ENCODE measurements at regions not wholly inside any gene's neighbourhood (a gene's known extent, or its start where the extent isn't known, plus 50 kb on each side); places are given as distances from the start of the nearest gene placed in this dataset.

DNA sequence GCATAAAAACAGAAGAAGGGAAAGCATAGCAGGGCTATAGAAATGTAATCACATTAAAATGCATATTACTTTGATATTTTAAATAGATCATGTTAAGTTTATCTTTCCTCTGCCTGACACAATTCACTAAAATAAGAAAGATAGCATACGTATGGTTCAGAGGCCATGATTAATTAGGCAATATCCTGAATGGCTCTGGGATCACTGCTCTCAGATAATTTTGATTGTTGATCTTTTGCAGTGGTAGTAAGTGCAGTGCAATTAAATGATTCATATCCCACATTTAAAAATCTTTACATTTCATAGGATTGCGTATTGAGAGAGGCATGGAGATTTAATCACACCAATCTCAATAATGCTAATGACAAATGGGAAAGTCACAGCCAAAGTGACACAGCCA, 1040.7 kb downstream of the SOCS6 start:
- Histone ChIP-seq H3K27ac (no peak overlapping the region), H3K36me3 (no peaks in the 10 kb centered on the region), H3K27me3 (no peaks in the 10 kb centered on the region), H3K4me3 (no peak overlapping the region), H3K9me3 (no peaks in the 10 kb centered on the region), H3K4me1 (no peaks in the 10 kb centered on the region)
- intact Hi-C loops (cut with DNase I) = no loop called here
- WGBS, 2 donors = 34 to 73% methylated on average over 2 of the region's 2 CpGs
- no peak for DNase-seq
- TF ChIP-seq, protein P1, sequence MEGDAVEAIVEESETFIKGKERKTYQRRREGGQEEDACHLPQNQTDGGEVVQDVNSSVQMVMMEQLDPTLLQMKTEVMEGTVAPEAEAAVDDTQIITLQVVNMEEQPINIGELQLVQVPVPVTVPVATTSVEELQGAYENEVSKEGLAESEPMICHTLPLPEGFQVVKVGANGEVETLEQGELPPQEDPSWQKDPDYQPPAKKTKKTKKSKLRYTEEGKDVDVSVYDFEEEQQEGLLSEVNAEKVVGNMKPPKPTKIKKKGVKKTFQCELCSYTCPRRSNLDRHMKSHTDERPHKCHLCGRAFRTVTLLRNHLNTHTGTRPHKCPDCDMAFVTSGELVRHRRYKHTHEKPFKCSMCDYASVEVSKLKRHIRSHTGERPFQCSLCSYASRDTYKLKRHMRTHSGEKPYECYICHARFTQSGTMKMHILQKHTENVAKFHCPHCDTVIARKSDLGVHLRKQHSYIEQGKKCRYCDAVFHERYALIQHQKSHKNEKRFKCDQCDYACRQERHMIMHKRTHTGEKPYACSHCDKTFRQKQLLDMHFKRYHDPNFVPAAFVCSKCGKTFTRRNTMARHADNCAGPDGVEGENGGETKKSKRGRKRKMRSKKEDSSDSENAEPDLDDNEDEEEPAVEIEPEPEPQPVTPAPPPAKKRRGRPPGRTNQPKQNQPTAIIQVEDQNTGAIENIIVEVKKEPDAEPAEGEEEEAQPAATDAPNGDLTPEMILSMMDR (IDR thresholded peaks at IDR 0.05) = no peak
- TF ChIP-seq POLR2AphosphoS5 (IDR thresholded peaks at IDR 0.05) = no peak
- TF ChIP-seq EP300 (IDR thresholded peaks at IDR 0.05) = no peak
- TF ChIP-seq POLR2A (IDR thresholded peaks at IDR 0.05) = no peak

DNA sequence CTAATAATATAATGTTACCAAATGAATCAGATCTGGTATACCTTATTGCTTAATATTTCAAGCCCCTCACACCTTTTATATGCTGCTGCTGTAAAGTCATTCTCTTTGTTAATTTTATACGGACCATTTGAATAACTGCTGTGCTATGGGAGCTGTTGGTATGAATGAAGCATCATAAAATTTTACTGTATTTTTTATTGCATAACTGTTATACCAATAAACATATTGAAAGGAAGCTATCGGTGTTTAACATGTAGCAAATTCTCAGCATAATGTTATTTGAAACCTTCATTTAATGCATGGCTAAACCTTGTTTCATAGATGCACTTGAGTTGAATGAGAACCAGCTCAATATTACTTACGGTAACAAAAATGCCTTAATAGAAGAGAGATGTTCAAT, 1040.3 kb downstream of the SOCS6 start:
- Histone ChIP-seq H3K27me3 (no peaks in the 10 kb centered on the region), H3K36me3 (no peaks in the 10 kb centered on the region), H3K4me1 (no peaks in the 10 kb centered on the region), H3K27ac (no peak overlapping the region), H3K9me3 (no peaks in the 10 kb centered on the region), H3K4me3 (no peak overlapping the region)
- intact Hi-C loops (cut with DNase I) = no loop called here
- whole genome bisulfite sequencing, 2 donors = 27 to 77% methylated on average over 3 of the region's 3 CpGs
- DNase-seq = no peak
- TF ChIP-seq POLR2AphosphoS5 (IDR thresholded peaks at IDR 0.05) (no peak), EP300 (IDR thresholded peaks at IDR 0.05) (no peak), POLR2A (IDR thresholded peaks at IDR 0.05) (no peak)
- TF ChIP-seq, protein P1 (IDR thresholded peaks at IDR 0.05) = no peak

DNA sequence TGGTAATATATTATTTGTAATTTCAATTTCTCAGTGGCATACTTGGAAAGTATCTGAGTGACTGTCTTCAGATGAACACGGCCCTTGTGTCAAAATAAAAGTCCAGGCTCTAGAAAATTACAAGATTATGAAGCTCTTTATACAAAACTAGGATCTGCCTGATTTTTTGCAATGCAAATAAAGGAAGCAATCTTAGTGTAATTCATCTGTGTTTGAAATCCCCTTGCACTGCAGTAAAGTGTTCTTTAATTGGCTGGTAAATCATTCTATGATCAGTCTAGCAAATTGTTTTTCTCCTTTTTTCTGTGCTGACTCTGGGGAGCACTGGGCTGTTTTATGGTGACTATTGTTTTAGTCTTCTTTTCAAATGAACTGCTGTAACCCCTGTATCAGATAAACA, 1039.0 kb downstream of the SOCS6 start:
- Histone ChIP-seq H3K4me3 (no peak overlapping the region), H3K4me1 (no peaks in the 10 kb centered on the region), H3K27ac (no peak overlapping the region), H3K9me3 (no peaks in the 10 kb centered on the region), H3K36me3 (no peaks in the 10 kb centered on the region), H3K27me3 (no peaks in the 10 kb centered on the region)
- DNase-seq = no peak
- TF ChIP-seq, protein P1 (IDR thresholded peaks at IDR 0.05) = no peak
- TF ChIP-seq POLR2AphosphoS5 (IDR thresholded peaks at IDR 0.05) = no peak
- no peak for TF ChIP-seq EP300 (IDR thresholded peaks at IDR 0.05)
- WGBS, 2 donors = 7 to 23% methylated on average over 1 of the region's 1 CpG
- intact Hi-C loops (cut with DNase I) = no loop called here

DNA sequence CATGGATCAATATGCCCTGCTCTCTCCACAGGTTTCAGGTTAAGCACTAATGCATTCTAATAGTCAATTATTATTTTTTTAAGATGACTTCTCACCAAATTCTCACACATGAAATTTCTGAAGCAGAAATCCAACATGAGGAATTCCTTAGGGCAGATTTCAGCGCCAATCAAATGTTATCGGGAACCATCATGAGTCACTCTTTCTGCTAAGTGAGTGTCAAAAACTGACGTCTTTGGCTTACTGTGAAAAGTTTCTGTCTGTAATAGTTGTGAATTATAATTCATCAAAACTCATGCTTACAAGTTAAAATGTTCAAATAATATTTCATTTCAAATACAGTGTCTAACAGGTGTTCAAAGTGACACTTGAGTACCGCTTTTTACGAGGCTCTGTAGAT, 1038.6 kb downstream of the SOCS6 start:
- 20 to 67% methylated on average over 5 of the region's 5 CpGs for WGBS, 2 donors
- no peak for TF ChIP-seq POLR2A (IDR thresholded peaks at IDR 0.05)
- intact Hi-C loops (cut with DNase I) = no loop called here

DNA sequence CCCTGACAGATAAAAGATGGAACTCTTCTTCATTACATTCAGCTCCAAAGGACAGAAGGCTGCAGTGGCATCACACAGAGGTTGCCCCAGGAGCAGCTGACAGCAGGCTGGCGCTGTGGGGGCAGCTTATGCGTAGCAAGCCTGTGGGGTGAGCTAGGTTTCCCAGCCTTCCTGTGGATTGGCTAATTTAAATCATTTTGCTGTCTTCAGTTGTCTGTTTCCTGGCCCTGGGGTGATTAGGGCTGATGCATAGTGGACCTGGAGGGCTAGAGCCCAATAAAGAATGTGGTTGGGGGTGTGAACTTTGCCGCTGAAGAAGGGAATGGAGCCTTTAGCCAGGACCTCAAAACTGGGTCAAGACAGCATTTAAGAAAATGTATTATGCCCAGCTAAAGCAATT, 1038.0 kb downstream of the SOCS6 start:
- no peaks in the 10 kb centered on the region for H3K4me1 ChIP-seq
- 86 to 93% methylated on average over 3 of the region's 3 CpGs for WGBS, 2 donors
- DNase-seq = no peak
- intact Hi-C loops (cut with DNase I) = no loop called here
- H3K4me3 ChIP-seq = no peak overlapping the region
- H3K27me3 ChIP-seq = no peaks in the 10 kb centered on the region
- no peaks in the 10 kb centered on the region for H3K9me3 ChIP-seq
- H3K27ac ChIP-seq = no peak overlapping the region
- TF ChIP-seq POLR2AphosphoS5 (IDR thresholded peaks at IDR 0.05) (no peak), POLR2A (IDR thresholded peaks at IDR 0.05) (no peak), EP300 (IDR thresholded peaks at IDR 0.05) (no peak)
- TF ChIP-seq, protein P1 (IDR thresholded peaks at IDR 0.05) = no peak
- no peaks in the 10 kb centered on the region for H3K36me3 ChIP-seq

More for the DNA sequence above, 1038.6 kb downstream of the SOCS6 start:
- H3K27ac ChIP-seq = no peak overlapping the region
- no peak for DNase-seq
- H3K27me3 ChIP-seq = no peaks in the 10 kb centered on the region
- H3K36me3 ChIP-seq = no peaks in the 10 kb centered on the region
- H3K4me1 ChIP-seq = no peaks in the 10 kb centered on the region
- no peak overlapping the region for H3K4me3 ChIP-seq
- H3K9me3 ChIP-seq = no peaks in the 10 kb centered on the region
